WI38 (cell line): ENCODE measurements at regions not wholly inside any gene's neighbourhood (a gene's known extent, or its start where the extent isn't known, plus 50 kb on each side); places are given as distances from the start of the nearest gene placed in this dataset.

ENCODE experiments used
- H3K4me3 ChIP-seq: 2 replicates; pipeline ENCODE4 v1.5.1; 2011; ENCODE audit warnings: low read depth, mild to moderate bottlenecking, control low read depth, low read length
- TF ChIP-seq, protein P1 (sequence below): IDR thresholded peaks from 2 replicates; pipeline ENCODE4 v1.5.1; 2012; ENCODE audit warnings: low read depth, mild to moderate bottlenecking, control low read depth, low read length

GRCh38 chr2:180739070-180739469, 241.3 kb upstream of the UBE2E3 start:
- TF ChIP-seq, protein P1, sequence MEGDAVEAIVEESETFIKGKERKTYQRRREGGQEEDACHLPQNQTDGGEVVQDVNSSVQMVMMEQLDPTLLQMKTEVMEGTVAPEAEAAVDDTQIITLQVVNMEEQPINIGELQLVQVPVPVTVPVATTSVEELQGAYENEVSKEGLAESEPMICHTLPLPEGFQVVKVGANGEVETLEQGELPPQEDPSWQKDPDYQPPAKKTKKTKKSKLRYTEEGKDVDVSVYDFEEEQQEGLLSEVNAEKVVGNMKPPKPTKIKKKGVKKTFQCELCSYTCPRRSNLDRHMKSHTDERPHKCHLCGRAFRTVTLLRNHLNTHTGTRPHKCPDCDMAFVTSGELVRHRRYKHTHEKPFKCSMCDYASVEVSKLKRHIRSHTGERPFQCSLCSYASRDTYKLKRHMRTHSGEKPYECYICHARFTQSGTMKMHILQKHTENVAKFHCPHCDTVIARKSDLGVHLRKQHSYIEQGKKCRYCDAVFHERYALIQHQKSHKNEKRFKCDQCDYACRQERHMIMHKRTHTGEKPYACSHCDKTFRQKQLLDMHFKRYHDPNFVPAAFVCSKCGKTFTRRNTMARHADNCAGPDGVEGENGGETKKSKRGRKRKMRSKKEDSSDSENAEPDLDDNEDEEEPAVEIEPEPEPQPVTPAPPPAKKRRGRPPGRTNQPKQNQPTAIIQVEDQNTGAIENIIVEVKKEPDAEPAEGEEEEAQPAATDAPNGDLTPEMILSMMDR: no peak
- H3K4me3 ChIP-seq: no peak overlapping the region

GRCh38 chr2:180735799-180736198, 244.6 kb upstream of the UBE2E3 start:
- TF ChIP-seq, protein P1: no peak
- no peak overlapping the region for H3K4me3 ChIP-seq

GRCh38 chr2:180734382-180734781, 246.0 kb upstream of the UBE2E3 start:
- TF ChIP-seq, protein P1: no peak
- no peak overlapping the region for H3K4me3 ChIP-seq

GRCh38 chr2:180733330-180733729, 247.1 kb upstream of the UBE2E3 start:
- no peak overlapping the region for H3K4me3 ChIP-seq
- TF ChIP-seq, protein P1: no peak

- no peak overlapping the region for H3K4me3 ChIP-seq
- TF ChIP-seq, protein P1: no peak
These were observed 248.1 kb upstream of the UBE2E3 start for GRCh38 chr2:180732337-180732736.

GRCh38 chr2:180730976-180731375, 249.4 kb upstream of the UBE2E3 start:
- H3K4me3 ChIP-seq: no peak overlapping the region
- TF ChIP-seq, protein P1: no peak

DNA sequence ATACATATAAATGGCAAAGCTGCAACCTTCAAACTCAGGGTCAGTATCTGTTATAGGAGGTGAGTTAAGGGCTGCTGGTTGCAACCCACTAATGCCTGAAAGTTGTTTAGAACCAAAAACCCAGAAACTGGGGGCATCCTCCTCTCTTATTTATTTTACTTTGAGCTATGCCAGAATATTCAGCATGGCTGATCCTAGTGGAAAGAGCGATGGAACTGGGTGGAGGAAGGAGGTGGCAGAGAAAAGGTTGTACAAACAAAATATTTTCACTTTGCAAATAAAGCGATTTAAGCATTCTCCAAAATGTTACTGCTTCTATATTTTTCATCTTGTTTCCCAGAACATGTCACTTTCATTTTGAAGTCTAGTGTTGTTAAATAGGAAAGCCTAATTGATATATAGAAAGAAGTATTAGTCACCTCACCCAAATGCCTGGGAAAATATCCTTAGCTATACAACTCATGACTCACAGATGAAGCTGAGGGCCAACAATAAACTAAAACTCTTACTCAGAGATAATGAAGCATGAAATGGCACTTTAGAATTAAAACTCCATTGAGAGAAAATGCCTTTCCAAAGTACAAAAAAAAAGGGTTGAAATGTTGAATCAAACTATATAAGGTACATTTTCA, 251.4 kb upstream of the UBE2E3 start:
- TF ChIP-seq, protein P1: no peak
- peak overlapping the region; percentile 46 for H3K4me3 ChIP-seq
